Adrenal gland (tissue), 5 donors: ENCODE measurements at regions not wholly inside any gene's neighbourhood (a gene's known extent, or its start where the extent isn't known, plus 50 kb on each side); places are given as distances from the start of the nearest gene placed in this dataset.

Source experiments
- CTCF ChIP-seq, 6 experiments: fragments of 450-650 bp in 4 of 6; fragments of 200-600 bp in 2 of 6; sonication (generic) in 1 of 6; IDR thresholded peaks; 1 replicate in 5 of 6; 2 replicates in 1 of 6; pipeline versions ENCODE4 v1.5.1 to v1.8.0; 2016 to 2021; ENCODE audit warnings: antibody characterized with exemption in 6 of 6, mild to moderate bottlenecking in 2 of 6, moderate library complexity in 1 of 6
- POLR2A ChIP-seq, 2 donors: fragments of 450-650 bp; IDR thresholded peaks; one replicate each; pipeline ENCODE4 v1.6.1; 2017; ENCODE audit warnings: antibody characterized with exemption in 2 of 2, mild to moderate bottlenecking in 2 of 2, moderate library complexity in 1 of 2
- donor health status: DM: no; HTN: no; CAD: no.

GRCh38 chr13:90683711-90684131 is 663.8 kb upstream of the MIR17HG start:
- TF ChIP-seq CTCF (IDR thresholded peaks at IDR 0.05) (no peak), POLR2A (IDR thresholded peaks at IDR 0.05) (no peak)
